COLO668 (cell line): ENCODE measurements at regions not wholly inside any gene's neighbourhood (a gene's known extent, or its start where the extent isn't known, plus 50 kb on each side); places are given as distances from the start of the nearest gene placed in this dataset.
A peak's percentile ranks its signal among the peaks of the same experiment; 100 is the strongest.

ENCODE experiments used
- DNase-seq: peaks from one replicate; lab custom pipeline; 2025; ENCODE audit not compliant: unreplicated experiment; lab: John Stamatoyannopoulos, UW

GRCh38 chr1:5661196-5662085 lies 330.8 kb downstream of the NPHP4 start:
- peak; percentile 62 for DNase-seq

- peak; percentile 37 for DNase-seq
Measured at GRCh38 chr1:5660141-5660935, 331.9 kb downstream of the NPHP4 start.

- DNase-seq: no peak
Measured at GRCh38 chr1:5659606-5660005, 332.6 kb downstream of the NPHP4 start.

GRCh38 chr1:5658340-5659316 lies 333.6 kb downstream of the NPHP4 start:
- DNase-seq: no peak

GRCh38 chr1:5651964-5652821 lies 340.0 kb downstream of the NPHP4 start:
- no peak for DNase-seq

- DNase-seq: no peak
Measured at GRCh38 chr1:5651473-5651872, 340.8 kb downstream of the NPHP4 start.

GRCh38 chr1:5651027-5651410 lies 341.2 kb downstream of the NPHP4 start:
- DNase-seq: no peak

- peak; percentile 37 for DNase-seq
Measured at GRCh38 chr1:5650283-5651026, 341.8 kb downstream of the NPHP4 start.

GRCh38 chr1:5649795-5650194 lies 342.4 kb downstream of the NPHP4 start:
- DNase-seq: no peak

- DNase-seq: no peak
Measured at GRCh38 chr1:5649166-5649551, 343.1 kb downstream of the NPHP4 start.

- peak; percentile 38 for DNase-seq
Measured at GRCh38 chr1:5648410-5649165, 343.6 kb downstream of the NPHP4 start.

- DNase-seq: no peak
Measured at GRCh38 chr1:5647234-5647633, 345.0 kb downstream of the NPHP4 start.

- DNase-seq: no peak
Measured at GRCh38 chr1:5646486-5647149, 345.6 kb downstream of the NPHP4 start.

GRCh38 chr1:5645929-5646328 lies 346.3 kb downstream of the NPHP4 start:
- DNase-seq: no peak

- no peak for DNase-seq
Measured at GRCh38 chr1:5645135-5645399, 347.2 kb downstream of the NPHP4 start.

GRCh38 chr1:5644281-5645134 lies 347.7 kb downstream of the NPHP4 start:
- DNase-seq: no peak

- no peak for DNase-seq
Measured at GRCh38 chr1:5643360-5644107, 348.7 kb downstream of the NPHP4 start.
